MM.1S (cell line): ENCODE measurements at regions not wholly inside any gene's neighbourhood (a gene's known extent, or its start where the extent isn't known, plus 50 kb on each side); places are given as distances from the start of the nearest gene placed in this dataset.

Experiments used
- DNase-seq: peaks from one replicate; pipeline ENCODE4 v3.0.0-alpha.2; 2015
- H2AFZ ChIP-seq: fragments of 300-600 bp; sonication (generic); 2 replicates; pipeline ENCODE4 v1.6.0; 2016; ENCODE audit warnings: antibody characterized with exemption, low read length
- H3F3A ChIP-seq: fragments of 300-600 bp; sonication (generic); 2 replicates; pipeline ENCODE4 v1.6.1; 2016; ENCODE audit warnings: mild to moderate bottlenecking, antibody characterized with exemption, low read length, moderate library complexity, mixed read lengths; ENCODE audit not compliant: insufficient read depth
- H3K27ac ChIP-seq: fragments of 300-600 bp; sonication (generic); 2 replicates; pipeline ENCODE4 v1.5.1; 2016; ENCODE audit warnings: mild to moderate bottlenecking, low read length
- H3K27me3 ChIP-seq: fragments of 300-600 bp; sonication (generic); replicated peaks from 2 replicates; pipeline ENCODE4 v1.6.0; 2016; ENCODE audit warnings: low read length; ENCODE audit not compliant: insufficient read depth
- H3K36me3 ChIP-seq: fragments of 300-600 bp; sonication (generic); replicated peaks from 2 replicates; pipeline ENCODE4 v1.6.1; 2016; ENCODE audit warnings: mild to moderate bottlenecking, low read length, mixed read lengths; ENCODE audit not compliant: insufficient read depth
- H3K4me1 ChIP-seq: fragments of 300-600 bp; sonication (generic); 2 replicates; pipeline ENCODE4 v1.6.1; 2016; ENCODE audit warnings: low read length, mixed read lengths
- H3K4me2 ChIP-seq: fragments of 300-600 bp; sonication (generic); 2 replicates; pipeline ENCODE4 v1.6.0; 2016; ENCODE audit warnings: low read depth, low read length
- H3K4me3 ChIP-seq: fragments of 300-600 bp; sonication (generic); 2 replicates; pipeline ENCODE4 v1.5.1; 2016; ENCODE audit warnings: low read length, mixed read lengths
- H3K79me2 ChIP-seq: fragments of 300-600 bp; sonication (generic); 2 replicates; pipeline ENCODE4 v1.6.1; 2016; ENCODE audit warnings: mixed run types, low read length, mixed read lengths
- H3K9ac ChIP-seq: fragments of 300-600 bp; sonication (generic); 2 replicates; pipeline ENCODE4 v1.6.1; 2016; ENCODE audit warnings: low read length, mixed read lengths
- H3K9me2 ChIP-seq: fragments of 300-600 bp; sonication (generic); replicated peaks from 2 replicates; pipeline ENCODE4 v1.6.1; 2016; ENCODE audit warnings: mild to moderate bottlenecking, low read length, mixed read lengths; ENCODE audit not compliant: insufficient read depth
- H3K9me3 ChIP-seq: fragments of 300-600 bp; sonication (generic); replicated peaks from 2 replicates; pipeline ENCODE4 v1.6.1; 2016; ENCODE audit warnings: mild to moderate bottlenecking, low read length, mixed read lengths; ENCODE audit not compliant: insufficient read depth
- H4K20me1 ChIP-seq: fragments of 300-600 bp; sonication (generic); 2 replicates; pipeline ENCODE4 v1.6.1; 2016; ENCODE audit warnings: mild to moderate bottlenecking, low read length, moderate library complexity, mixed read lengths; ENCODE audit not compliant: insufficient read depth
- CTCF ChIP-seq: fragments of 300-600 bp; sonication (generic); IDR thresholded peaks from 2 replicates; pipeline ENCODE4 v1.5.1; 2016; ENCODE audit warnings: antibody characterized with exemption, low read length, mixed read lengths
- EZH2 ChIP-seq: fragments of 300-600 bp; sonication (generic); optimal IDR thresholded peaks from 2 replicates; pipeline ENCODE3; 2017; ENCODE audit warnings: low read depth, mild to moderate bottlenecking, antibody characterized with exemption, low read length, mixed read lengths
- EZH2phosphoT487 ChIP-seq: fragments of 300-600 bp; sonication (generic); IDR thresholded peaks from 2 replicates; pipeline ENCODE4 v1.6.1; 2018; ENCODE audit warnings: antibody characterized with exemption, low read length

GRCh38 chr11:34809191-34810106 is 106.7 kb downstream of the APIP start:
- Histone ChIP-seq H3K9me2 (no peaks in the 10 kb centered on the region), H3K36me3 (no peaks in the 10 kb centered on the region), H3K9ac (no peak overlapping the region), H3F3A (no peaks in the 10 kb centered on the region), H3K4me1 (peaks cover 13% of the 10 kb centered on the region; the same call in 1 of the 2 replicates), H3K79me2 (no peaks in the 10 kb centered on the region), H4K20me1 (no peaks in the 10 kb centered on the region), H3K27me3 (no peaks in the 10 kb centered on the region), H3K4me2 (no peak overlapping the region), H3K4me3 (no peak overlapping the region), H2AFZ (no peak overlapping the region), H3K27ac (no peak overlapping the region), H3K9me3 (no peaks in the 10 kb centered on the region)
- TF ChIP-seq CTCF: no peak
- no peak for TF ChIP-seq EZH2phosphoT487
- TF ChIP-seq EZH2: no peak
- DNase-seq: peak; percentile 25

DNA sequence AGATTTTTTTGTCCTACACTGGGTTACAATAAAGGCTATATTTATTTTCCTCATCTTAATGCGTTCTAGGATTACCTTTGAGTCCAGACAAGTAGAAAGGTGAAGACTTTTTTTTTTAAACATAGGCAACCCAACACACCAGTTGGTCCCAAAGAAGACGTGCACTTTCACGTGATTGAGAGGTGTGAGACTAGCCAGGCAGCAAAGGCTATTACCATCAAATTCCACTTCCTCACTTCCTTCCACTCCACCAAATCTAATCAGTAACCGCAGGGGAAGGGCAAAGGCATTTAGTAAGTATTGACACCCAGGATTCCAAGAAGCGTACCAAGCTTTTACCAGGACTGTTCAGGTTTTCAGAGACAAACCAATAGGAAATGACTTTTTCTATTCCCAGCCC is 109.3 kb downstream of the APIP start:
- H3F3A ChIP-seq: no peaks in the 10 kb centered on the region
- no peaks in the 10 kb centered on the region for H3K9me2 ChIP-seq
- no peak overlapping the region for H3K9ac ChIP-seq
- H3K4me3 ChIP-seq: no peak overlapping the region
- H3K36me3 ChIP-seq: no peaks in the 10 kb centered on the region
- H3K27ac ChIP-seq: no peak overlapping the region
- DNase-seq: no peak
- no peak for TF ChIP-seq EZH2
- TF ChIP-seq CTCF: no peak
- no peak for TF ChIP-seq EZH2phosphoT487
- H4K20me1 ChIP-seq: no peaks in the 10 kb centered on the region
- no peaks in the 10 kb centered on the region for H3K27me3 ChIP-seq
- H3K9me3 ChIP-seq: no peaks in the 10 kb centered on the region
- peaks cover 13% of the 10 kb centered on the region; the same call in 1 of the 2 replicates for H3K4me1 ChIP-seq
- no peak overlapping the region for H2AFZ ChIP-seq
- no peak overlapping the region for H3K4me2 ChIP-seq
- H3K79me2 ChIP-seq: no peaks in the 10 kb centered on the region

DNA sequence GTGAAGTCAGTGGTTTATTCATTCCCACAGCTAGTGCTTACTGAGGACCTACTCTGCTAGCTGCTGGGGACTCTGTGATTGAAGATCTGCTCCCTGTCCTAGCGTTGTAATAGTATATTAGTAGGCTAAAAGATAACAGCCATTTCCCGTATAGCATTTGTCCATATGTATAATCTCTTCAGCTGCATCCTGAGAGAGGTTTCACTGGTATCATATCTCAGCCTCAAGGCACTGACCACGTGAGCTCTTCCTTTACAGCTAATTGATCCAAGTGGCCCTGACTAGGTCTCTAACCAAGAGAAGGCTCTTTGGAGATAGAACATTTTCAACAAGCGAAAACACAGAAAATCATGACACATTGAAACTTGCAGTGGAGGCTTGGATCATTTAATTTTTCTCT is 110.2 kb downstream of the APIP start:
- H3K4me2 ChIP-seq: no peak overlapping the region
- TF ChIP-seq EZH2 (no peak), CTCF (no peak), EZH2phosphoT487 (no peak)
- no peaks in the 10 kb centered on the region for H3K79me2 ChIP-seq
- no peak overlapping the region for H3K27ac ChIP-seq
- no peak for DNase-seq
- no peaks in the 10 kb centered on the region for H3F3A ChIP-seq
- no peaks in the 10 kb centered on the region for H3K36me3 ChIP-seq
- H3K4me1 ChIP-seq: peaks cover 13% of the 10 kb centered on the region; the same call in 1 of the 2 replicates
- H3K27me3 ChIP-seq: no peaks in the 10 kb centered on the region
- no peak overlapping the region for H3K4me3 ChIP-seq
- H2AFZ ChIP-seq: no peak overlapping the region
- no peaks in the 10 kb centered on the region for H4K20me1 ChIP-seq
- H3K9me3 ChIP-seq: no peaks in the 10 kb centered on the region
- H3K9ac ChIP-seq: no peak overlapping the region
- H3K9me2 ChIP-seq: no peaks in the 10 kb centered on the region
